IgD-negative memory B cell (primary cell): ENCODE measurements at regions not wholly inside any gene's neighbourhood (a gene's known extent, or its start where the extent isn't known, plus 50 kb on each side); places are given as distances from the start of the nearest gene placed in this dataset.
A peak's percentile ranks its signal among the peaks of the same experiment; 100 is the strongest.

Experiments
- H3K27ac Mint-ChIP-seq, 3 donors: one replicate each; pipeline ENCODE4 v1.8.0; 2020 to 2022; ENCODE audit warnings: mild to moderate bottlenecking in 3 of 3, mixed read lengths in 3 of 3, moderate library complexity in 1 of 3
- H3K27me3 Mint-ChIP-seq: one replicate; pipeline ENCODE4 v1.8.0; 2021; ENCODE audit warnings: mixed read lengths
- H3K36me3 Mint-ChIP-seq: one replicate; pipeline ENCODE4 v1.8.0; 2020; ENCODE audit warnings: mild to moderate bottlenecking, mixed read lengths
- H3K4me1 Mint-ChIP-seq, 3 donors: one replicate each; pipeline ENCODE4 v1.8.0; 2020 to 2022; ENCODE audit warnings: mixed read lengths in 3 of 3, mild to moderate bottlenecking in 1 of 3
- H3K4me3 Mint-ChIP-seq, 4 donors: one replicate each; pipeline ENCODE4 v1.8.0; 2020 to 2022; ENCODE audit warnings: mild to moderate bottlenecking in 4 of 4, mixed read lengths in 4 of 4, moderate library complexity in 3 of 4
- H3K9me3 Mint-ChIP-seq, 3 donors: one replicate each; pipeline ENCODE4 v1.8.0; 2020 to 2021; ENCODE audit warnings: mixed read lengths in 3 of 3, mild to moderate bottlenecking in 1 of 3

DNA sequence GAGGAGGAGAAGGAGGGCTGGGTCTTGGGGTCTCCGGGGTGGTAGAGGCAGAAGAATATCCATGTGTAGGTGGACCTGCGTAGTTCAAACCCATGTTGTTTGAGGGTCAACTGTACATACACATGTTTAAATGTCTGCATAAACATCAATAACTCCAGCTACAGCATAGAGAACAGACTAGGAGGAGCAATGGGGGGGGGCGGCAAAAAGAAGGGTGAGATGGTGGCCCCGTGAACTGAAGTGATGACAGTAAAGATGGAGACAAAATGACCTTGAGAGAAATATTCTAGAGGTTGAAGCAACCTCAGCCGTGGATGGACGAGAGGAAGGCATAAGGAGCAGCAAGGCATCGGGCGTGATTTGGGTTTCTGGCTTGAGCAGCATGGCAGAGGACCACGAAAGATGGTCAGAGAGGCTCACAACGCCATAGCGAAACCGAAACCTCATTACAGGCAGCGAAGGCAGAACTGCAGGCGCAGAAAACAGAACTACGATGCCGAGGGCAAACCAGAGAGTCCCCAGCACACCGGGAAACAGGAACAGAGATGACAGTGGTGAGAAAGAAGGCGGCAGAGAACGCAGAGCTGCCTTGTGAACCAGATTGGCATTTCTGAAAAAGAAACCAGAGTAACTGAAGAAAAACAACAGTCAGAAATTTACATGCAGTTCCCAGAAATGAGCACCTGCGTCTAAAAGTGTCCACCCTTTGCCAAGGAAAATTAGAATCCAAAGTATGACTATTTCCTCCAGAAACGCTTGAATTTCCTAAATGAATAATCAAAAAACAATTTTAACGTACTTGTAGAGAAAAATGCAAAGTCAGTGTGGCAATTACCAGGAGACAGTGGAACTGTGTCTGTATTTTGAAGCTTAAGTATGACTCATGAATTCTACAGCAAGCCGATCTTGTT, 50.3 kb upstream of the ENPP6 start:
- Mint-ChIP-seq H3K27me3 (no peaks in the 10 kb centered on the region), H3K36me3 (no peaks in the 10 kb centered on the region), H3K27ac (peak overlapping the region; percentile 82 to 99 (median 98)), H3K4me3 (peak overlapping the region; percentile 79 to 97 (median 92)), H3K9me3 (peaks cover 0 to 2% (median 0%) of the 10 kb centered on the region in 3 donors), H3K4me1 (peaks cover 50 to 59% (median 57%) of the 10 kb centered on the region in 3 donors)
